Breast epithelium (tissue), 4 donors: ENCODE measurements at regions not wholly inside any gene's neighbourhood (a gene's known extent, or its start where the extent isn't known, plus 50 kb on each side); places are given as distances from the start of the nearest gene placed in this dataset.
"Not testable (repeated sequence)": the region's sequence is repeated elsewhere in the genome, so short reads cannot be mapped to it uniquely, and the experiment has no call there.

Source experiments
- DNase-seq, 2 donors: peaks; one replicate each; pipeline ENCODE4 v3.0.0-alpha.2; 2019; ENCODE audit warnings: low spot score in 2 of 2
- H3K27ac ChIP-seq, 2 donors: fragments of 200-600 bp; sonication (generic) in 1 of 2; one replicate each; pipeline ENCODE4 v1.5.1; 2016 to 2019; ENCODE audit warnings: mild to moderate bottlenecking in 1 of 2
- H3K27me3 ChIP-seq, 2 donors: fragments of 200-600 bp; sonication (generic) in 1 of 2; one replicate each; pipeline versions ENCODE4 v1.5.1 to v1.6.0; 2017 to 2019; ENCODE audit warnings: control low read depth in 1 of 2, mild to moderate bottlenecking in 1 of 2
- H3K36me3 ChIP-seq: fragments of 200-600 bp; one replicate; pipeline ENCODE4 v1.5.1; 2019
- H3K4me1 ChIP-seq, 2 donors: fragments of 200-600 bp; sonication (generic); one replicate each; pipeline ENCODE4 v1.5.1; 2016 to 2019; ENCODE audit warnings: control low read depth in 1 of 2
- H3K4me3 ChIP-seq, 3 donors: fragments of 200-600 bp; sonication (generic); 1 replicate in 2 of 3; 2 replicates in 1 of 3; pipeline ENCODE4 v1.5.1; 2016 to 2019; ENCODE audit warnings: mild to moderate bottlenecking in 3 of 3, moderate library complexity in 2 of 3
- H3K9me3 ChIP-seq, 2 donors: fragments of 200-600 bp; sonication (generic) in 1 of 2; one replicate each; pipeline ENCODE4 v1.5.1; 2016 to 2019; ENCODE audit warnings: control low read depth in 1 of 2
- CTCF ChIP-seq, 3 donors: fragments of 450-650 bp; IDR thresholded peaks; one replicate each; pipeline ENCODE4 v1.5.1; 2016 to 2017; ENCODE audit warnings: antibody characterized with exemption in 3 of 3, mild to moderate bottlenecking in 3 of 3, moderate library complexity in 3 of 3
- POLR2A ChIP-seq: fragments of 450-650 bp; IDR thresholded peaks from one replicate; pipeline ENCODE4 v1.6.1; 2016; ENCODE audit warnings: antibody characterized with exemption, mild to moderate bottlenecking, moderate library complexity
- POLR2AphosphoS5 ChIP-seq, 3 donors: sonication (generic); formaldehyde crosslinking; IDR thresholded peaks; one replicate each; pipeline ENCODE4 v1.6.1; 2017; ENCODE audit warnings: antibody characterized with exemption in 3 of 3
- intact Hi-C: fragments of 100-400 bp; cut with DNase I; formaldehyde crosslinking; loops from one replicate; pipeline ENCODE4 v1.15.1; 2023; ENCODE audit warnings: low total_unique reads

GRCh38 chr5:8726383-8727036 is 819.4 kb downstream of the SEMA5A start:
- Histone ChIP-seq H3K4me3 (no peak overlapping the region), H3K36me3 (no peaks in the 10 kb centered on the region), H3K27me3 (no peaks in the 10 kb centered on the region), H3K4me1 (no peaks in the 10 kb centered on the region), H3K9me3 (peaks cover 6 to 7% of the 10 kb centered on the region in 2 donors), H3K27ac (no peak overlapping the region)
- intact Hi-C loops, result no loop called here
- TF ChIP-seq POLR2AphosphoS5 (IDR thresholded peaks at IDR 0.05) (no peak), POLR2A (no peak), CTCF (IDR thresholded peaks at IDR 0.05) (no peak)
- no peak for DNase-seq

GRCh38 chr5:8727396-8727795 is 818.5 kb downstream of the SEMA5A start:
- no peak overlapping the region for H3K4me3 ChIP-seq
- intact Hi-C loops, result no loop called here
- no peak for DNase-seq
- no peaks in the 10 kb centered on the region for H3K36me3 ChIP-seq
- TF ChIP-seq POLR2AphosphoS5 (IDR thresholded peaks at IDR 0.05), result no peak
- TF ChIP-seq CTCF (IDR thresholded peaks at IDR 0.05), result no peak
- TF ChIP-seq POLR2A, result no peak
- peaks cover 6 to 7% of the 10 kb centered on the region in 2 donors for H3K9me3 ChIP-seq
- H3K27ac ChIP-seq, result no peak overlapping the region
- no peaks in the 10 kb centered on the region for H3K4me1 ChIP-seq
- no peaks in the 10 kb centered on the region for H3K27me3 ChIP-seq

DNA sequence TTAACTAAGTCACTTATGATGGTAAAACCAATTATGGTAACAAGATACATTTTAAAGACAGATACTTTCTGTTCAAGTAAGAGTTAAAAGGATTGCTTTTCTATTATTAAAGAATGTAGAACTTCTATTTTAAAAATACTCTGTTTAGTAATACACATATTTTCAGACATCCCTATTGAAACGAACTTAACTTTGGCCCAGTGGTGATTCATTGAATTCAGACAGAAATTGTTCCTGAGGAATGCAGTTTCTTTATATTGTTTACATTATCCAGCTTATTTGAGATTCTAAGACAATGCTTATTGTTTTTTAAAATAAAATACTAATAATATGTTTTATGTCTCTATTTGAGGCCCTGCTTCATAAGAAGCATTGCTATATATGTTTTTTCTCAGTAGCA is 816.4 kb downstream of the SEMA5A start:
- Histone ChIP-seq H3K27ac (no peak overlapping the region), H3K27me3 (no peaks in the 10 kb centered on the region), H3K36me3 (no peaks in the 10 kb centered on the region), H3K4me1 (no peaks in the 10 kb centered on the region), H3K9me3 (peaks cover 6 to 7% of the 10 kb centered on the region in 2 donors), H3K4me3 (no peak overlapping the region)
- intact Hi-C loops, result no loop called here
- no peak for DNase-seq
- TF ChIP-seq CTCF (IDR thresholded peaks at IDR 0.05), result no peak

GRCh38 chr5:8730194-8730593 is 815.7 kb downstream of the SEMA5A start:
- no peak for DNase-seq
- intact Hi-C loops, result no loop called here

DNA sequence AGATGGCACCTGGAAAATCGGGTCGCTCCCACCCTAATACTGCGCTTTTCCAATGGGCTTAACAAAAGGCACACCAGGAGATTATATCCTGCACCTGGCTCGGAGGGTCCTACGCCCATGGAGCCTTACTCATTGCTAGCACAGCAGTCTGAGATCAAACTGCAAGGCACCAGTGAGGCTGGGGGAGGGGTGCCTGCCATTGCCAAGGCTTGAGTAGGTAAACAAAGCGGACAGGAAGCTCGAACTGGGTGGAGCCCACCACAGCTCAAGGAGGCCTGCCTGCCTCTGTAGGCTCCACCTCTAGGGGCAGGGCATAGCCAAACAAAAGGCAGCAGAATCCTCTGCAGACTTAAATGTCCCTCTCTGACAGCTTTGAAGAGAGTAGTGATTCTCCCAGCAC is 814.8 kb downstream of the SEMA5A start:
- H3K4me3 ChIP-seq, H3K9me3 ChIP-seq, H3K27me3 ChIP-seq, H3K27ac ChIP-seq, H3K36me3 ChIP-seq, intact Hi-C loops, DNase-seq, H3K4me1 ChIP-seq: not testable (repeated sequence)

More at GRCh38 chr5:8730194-8730593, 815.7 kb downstream of the SEMA5A start:
- no peaks in the 10 kb centered on the region for H3K36me3 ChIP-seq
- no peaks in the 10 kb centered on the region for H3K27me3 ChIP-seq
- no peak overlapping the region for H3K27ac ChIP-seq
- H3K4me1 ChIP-seq, result no peaks in the 10 kb centered on the region
- peaks cover 6 to 7% of the 10 kb centered on the region in 2 donors for H3K9me3 ChIP-seq
- no peak for TF ChIP-seq CTCF (IDR thresholded peaks at IDR 0.05)
- TF ChIP-seq POLR2A, result no peak
- no peak overlapping the region for H3K4me3 ChIP-seq

DNA sequence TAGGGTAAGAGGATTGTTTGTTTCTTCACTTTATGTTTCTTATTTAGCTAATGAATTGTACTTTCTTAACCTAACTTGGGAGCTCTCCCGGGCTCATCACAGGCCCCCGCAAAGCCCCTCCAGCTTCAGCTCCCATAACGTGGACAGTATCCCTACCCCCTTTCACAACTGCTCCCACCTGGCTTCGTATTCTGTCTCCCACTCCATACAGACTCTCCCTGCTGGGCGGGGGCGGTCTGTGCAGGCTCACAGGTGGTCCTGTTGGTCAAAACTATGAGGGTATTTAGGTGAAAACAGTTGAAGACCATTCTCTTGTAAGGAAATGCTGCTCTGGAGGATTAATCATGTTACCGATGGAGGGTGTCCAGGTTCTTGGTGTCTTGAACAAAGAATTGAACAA is 805.3 kb downstream of the SEMA5A start:
- H3K27ac ChIP-seq, result no peak overlapping the region
- H3K4me1 ChIP-seq, result no peaks in the 10 kb centered on the region
- DNase-seq, result no peak
- H3K36me3 ChIP-seq, result no peaks in the 10 kb centered on the region
- no peaks in the 10 kb centered on the region for H3K9me3 ChIP-seq
- intact Hi-C loops, result no loop called here
- no peak overlapping the region for H3K4me3 ChIP-seq
- no peak for TF ChIP-seq CTCF (IDR thresholded peaks at IDR 0.05)
- no peak for TF ChIP-seq POLR2AphosphoS5 (IDR thresholded peaks at IDR 0.05)
- no peak for TF ChIP-seq POLR2A
- no peaks in the 10 kb centered on the region for H3K27me3 ChIP-seq
